GM23248 (cell line): ENCODE measurements at regions not wholly inside any gene's neighbourhood (a gene's known extent, or its start where the extent isn't known, plus 50 kb on each side); places are given as distances from the start of the nearest gene placed in this dataset.

Experiments
- EZH2 ChIP-seq: fragments of 200-600 bp; sonication (generic); IDR thresholded peaks from 2 replicates; pipeline ENCODE4 v1.6.1; 2018; ENCODE audit warnings: antibody characterized with exemption, mild to moderate bottlenecking; ENCODE audit not compliant: insufficient read depth, poor library complexity, severe bottlenecking
- EZH2phosphoT487 ChIP-seq: fragments of 200-600 bp; sonication (generic); IDR thresholded peaks from 2 replicates; pipeline ENCODE4 v1.6.1; 2018; ENCODE audit warnings: antibody characterized with exemption, moderate library complexity, mild to moderate bottlenecking, low read depth; ENCODE audit not compliant: insufficient read depth

DNA sequence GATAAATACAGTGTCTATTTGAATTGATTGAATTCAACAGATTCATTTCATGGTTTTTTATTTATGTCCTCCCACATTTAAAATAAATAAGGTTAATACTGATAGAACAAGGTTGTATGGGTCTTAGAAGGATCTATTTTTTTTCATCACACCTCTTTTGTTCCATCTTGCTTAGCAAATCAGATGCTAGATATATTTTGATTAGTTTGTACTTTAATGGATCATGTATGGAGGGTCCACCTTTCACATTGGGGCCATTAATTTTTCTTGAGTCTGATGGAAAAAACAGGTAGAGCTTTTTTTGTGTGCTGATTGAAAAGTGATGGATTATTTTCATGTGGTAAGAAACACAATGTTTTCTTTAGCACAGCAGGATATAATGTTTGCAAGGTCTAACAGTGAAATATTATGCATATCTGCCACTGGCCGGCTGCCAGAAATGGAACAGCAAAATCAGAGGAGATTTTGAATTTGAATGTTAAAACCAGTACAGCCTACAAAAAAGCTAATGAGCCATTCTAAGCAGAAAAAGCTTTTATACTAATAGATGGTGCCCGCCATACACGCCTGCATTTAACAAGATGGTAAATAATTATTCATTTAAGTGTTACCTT, 188.1 kb upstream of the ETAA1 start:
- TF ChIP-seq EZH2 (no peak), EZH2phosphoT487 (no peak)
